Transverse colon (tissue), 4 donors: ENCODE measurements at regions not wholly inside any gene's neighbourhood (a gene's known extent, or its start where the extent isn't known, plus 50 kb on each side); places are given as distances from the start of the nearest gene placed in this dataset.

Experiments used
- DNase-seq: peaks from one replicate; pipeline ENCODE4 v3.0.0-alpha.2; 2019
- H3K27ac ChIP-seq, 4 donors: fragments of 200-600 bp; sonication (generic); 2 replicates each; pipeline ENCODE4 v1.5.1; 2016 to 2018; ENCODE audit warnings: inconsistent platforms in 4 of 4
- H3K27me3 ChIP-seq: fragments of 200-600 bp; sonication (generic); 2 replicates; pipeline ENCODE4 v1.5.1; 2017; ENCODE audit warnings: inconsistent platforms
- H3K36me3 ChIP-seq, 4 donors: fragments of 200-600 bp; sonication (generic); 2 replicates each; pipeline ENCODE4 v1.5.1; 2017 to 2019; ENCODE audit warnings: inconsistent platforms in 4 of 4
- H3K4me1 ChIP-seq, 4 donors: fragments of 200-600 bp; sonication (generic); 2 replicates each; pipeline ENCODE4 v1.5.1; 2017 to 2020; ENCODE audit warnings: inconsistent platforms in 4 of 4
- H3K4me3 ChIP-seq, 4 donors: fragments of 200-600 bp; sonication (generic); 1 replicate in 1 of 4; 2 replicates in 3 of 4; pipeline versions ENCODE4 v1.5.1 to v1.6.1; 2017 to 2019; ENCODE audit warnings: inconsistent platforms in 4 of 4
- H3K9me3 ChIP-seq, 2 donors: fragments of 200-600 bp; sonication (generic); 2 replicates each; pipeline ENCODE4 v1.5.1; 2017 to 2019; ENCODE audit warnings: inconsistent platforms in 2 of 2
- CTCF ChIP-seq, 5 experiments: fragments of 200-600 bp in 3 of 5; fragments of 450-650 bp in 2 of 5; sonication (generic) in 3 of 5; IDR thresholded peaks; 1 replicate in 2 of 5; 2 replicates in 3 of 5; pipeline ENCODE4 v1.5.1; 2016 to 2017; ENCODE audit warnings: antibody characterized with exemption in 5 of 5, inconsistent platforms in 3 of 5, mild to moderate bottlenecking in 2 of 5, moderate library complexity in 1 of 5
- EP300 ChIP-seq: sonication (generic); formaldehyde crosslinking; IDR thresholded peaks from one replicate; pipeline ENCODE4 v1.6.1; 2017; ENCODE audit warnings: antibody characterized with exemption, low read depth
- POLR2A ChIP-seq: fragments of 450-650 bp; IDR thresholded peaks from one replicate; pipeline ENCODE4 v1.6.1; 2016; ENCODE audit warnings: antibody characterized with exemption, mild to moderate bottlenecking, moderate library complexity
- POLR2AphosphoS5 ChIP-seq, 3 donors: sonication (generic); formaldehyde crosslinking; IDR thresholded peaks; one replicate each; pipeline ENCODE4 v1.6.1; 2016; ENCODE audit warnings: antibody characterized with exemption in 3 of 3
- WGBS, 2 donors: methylation state at CpG; one replicate each; pipeline ENCODE4 v1.1.5; 2018; ENCODE audit warnings: low coverage in 1 of 2; 5-methylcytosine and 5-hydroxymethylcytosine counted together
- in situ Hi-C, 4 donors: fragments of 200-750 bp; cut with MboI; loops; one replicate each; pipeline versions ENCODE4 v1.15.0 to v1.15.1; 2017; ENCODE audit warnings: low sequenced_read_pairs in 3 of 4, low pct_ligation_motif_present in 1 of 4, low pct_unique_long_range_greater_than_20kb in 1 of 4
- intact Hi-C: fragments of 100-400 bp; cut with DNase I; formaldehyde crosslinking; loops from one replicate; pipeline ENCODE4 v1.15.1; 2023; ENCODE audit warnings: low total_unique reads

GRCh38 chr6:40705354-40705753 lies 118.2 kb upstream of the LRFN2 start:
- intact Hi-C loops, result no loop called here
- Histone ChIP-seq H3K36me3 (no peaks in the 10 kb centered on the region), H3K4me3 (no peak overlapping the region), H3K4me1 (no peaks in the 10 kb centered on the region), H3K27ac (no peak overlapping the region), H3K9me3 (no peaks in the 10 kb centered on the region), H3K27me3 (no peaks in the 10 kb centered on the region)
- TF ChIP-seq POLR2AphosphoS5 (IDR thresholded peaks at IDR 0.05) (no peak), POLR2A (no peak), EP300 (no peak), CTCF (IDR thresholded peaks at IDR 0.05) (no peak)
- in situ Hi-C loops, result no loop called here
- no peak for DNase-seq
- 88% methylated on average over 4 of the region's 4 CpGs; no CpG with 5 or more reads in 1 of the 2 donors for WGBS, 2 donors

DNA sequence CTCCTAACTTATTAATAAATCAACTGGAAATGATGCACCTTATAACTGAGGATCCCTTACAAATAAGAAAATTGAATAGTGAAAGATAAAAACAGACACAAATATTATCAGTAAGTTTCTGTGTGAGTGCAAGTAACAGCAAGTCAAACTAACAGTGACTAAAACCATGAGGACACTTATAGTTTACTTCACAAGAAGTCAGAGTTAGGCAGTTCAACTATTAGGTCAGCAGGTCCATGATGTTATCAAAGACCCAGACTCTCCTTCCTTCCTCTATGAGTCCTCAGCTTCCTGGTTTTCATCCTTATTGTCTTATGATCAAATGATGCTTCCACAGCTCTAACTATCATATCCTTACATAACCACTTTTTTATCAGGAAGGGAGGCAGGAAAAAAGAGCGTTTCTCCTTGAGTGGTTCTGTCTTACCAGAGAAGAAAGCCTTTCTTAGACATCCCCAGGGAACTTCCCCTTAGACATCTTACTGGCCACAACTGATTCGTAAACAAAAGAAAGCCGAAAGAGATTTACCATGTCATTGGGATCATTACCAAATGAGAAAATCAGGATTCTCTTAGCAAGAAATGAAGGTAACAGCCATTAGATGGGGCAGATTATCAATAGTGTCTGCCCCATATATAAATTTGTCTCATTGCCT lies 114.3 kb upstream of the LRFN2 start:
- intact Hi-C loops (no loop called here), in situ Hi-C loops (no loop called here)
- no peak overlapping the region for H3K27ac ChIP-seq
- H3K4me1 ChIP-seq, result no peaks in the 10 kb centered on the region
- no peak for DNase-seq
- no peaks in the 10 kb centered on the region for H3K36me3 ChIP-seq
- WGBS, 2 donors, result 62 to 67% methylated on average over 1 to 3 of the region's 3 CpGs
- no peaks in the 10 kb centered on the region for H3K9me3 ChIP-seq
- TF ChIP-seq CTCF (IDR thresholded peaks at IDR 0.05), result no peak
- no peak for TF ChIP-seq POLR2AphosphoS5 (IDR thresholded peaks at IDR 0.05)
- TF ChIP-seq POLR2A, result no peak
- TF ChIP-seq EP300, result no peak
- no peak overlapping the region for H3K4me3 ChIP-seq
- no peaks in the 10 kb centered on the region for H3K27me3 ChIP-seq

DNA sequence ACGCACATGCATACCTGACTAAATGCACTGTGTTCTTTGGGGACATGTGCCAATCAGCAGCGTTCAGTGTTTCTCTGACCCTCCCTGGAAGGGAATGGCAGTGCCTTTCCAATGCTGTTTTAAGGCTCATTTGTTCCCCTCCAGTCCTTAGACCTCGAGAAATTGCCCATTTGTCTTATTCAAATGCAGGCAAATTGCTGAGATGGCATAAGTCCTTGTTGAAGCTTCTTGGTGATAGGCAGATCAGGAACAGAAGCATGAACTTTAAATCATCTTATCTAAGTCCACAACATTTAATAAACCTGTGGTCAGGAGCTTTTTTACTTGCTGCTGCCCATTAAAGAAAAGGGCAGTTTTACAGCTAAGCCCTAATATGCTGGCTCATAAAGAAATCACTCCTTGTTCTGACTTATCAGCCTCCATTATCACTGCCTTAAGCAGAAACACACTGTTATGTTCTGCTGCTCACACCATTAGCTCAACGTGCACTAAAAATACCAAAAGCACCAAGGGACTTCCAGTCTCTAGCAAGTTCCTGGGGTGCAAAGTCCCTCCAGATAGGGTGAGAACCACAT lies 112.9 kb upstream of the LRFN2 start:
- WGBS, 2 donors, result 43 to 50% methylated on average over 1 to 4 of the region's 4 CpGs
- H3K4me3 ChIP-seq, result no peak overlapping the region
- in situ Hi-C loops, result no loop called here
- H3K27ac ChIP-seq, result no peak overlapping the region
- no peaks in the 10 kb centered on the region for H3K9me3 ChIP-seq
- H3K27me3 ChIP-seq, result no peaks in the 10 kb centered on the region
- intact Hi-C loops, result no loop called here
- DNase-seq, result no peak
- TF ChIP-seq POLR2A (no peak), CTCF (IDR thresholded peaks at IDR 0.05) (no peak), POLR2AphosphoS5 (IDR thresholded peaks at IDR 0.05) (no peak), EP300 (no peak)
- H3K4me1 ChIP-seq, result no peaks in the 10 kb centered on the region
- H3K36me3 ChIP-seq, result no peaks in the 10 kb centered on the region

- in situ Hi-C loops, result no loop called here
- no peak for DNase-seq
- H3K9me3 ChIP-seq, result no peaks in the 10 kb centered on the region
Observed at GRCh38 chr6:40695750-40696415, 108.7 kb upstream of the LRFN2 start.

More at GRCh38 chr6:40695750-40696415, 108.7 kb upstream of the LRFN2 start:
- intact Hi-C loops, result no loop called here
- H3K4me3 ChIP-seq, result no peak overlapping the region
- H3K27me3 ChIP-seq, result no peaks in the 10 kb centered on the region
- 68 to 83% methylated on average over 1 to 8 of the region's 8 CpGs for WGBS, 2 donors
- no peaks in the 10 kb centered on the region for H3K4me1 ChIP-seq
- H3K27ac ChIP-seq, result no peak overlapping the region
- H3K36me3 ChIP-seq, result no peaks in the 10 kb centered on the region
- TF ChIP-seq POLR2A (no peak), EP300 (no peak), CTCF (IDR thresholded peaks at IDR 0.05) (no peak), POLR2AphosphoS5 (IDR thresholded peaks at IDR 0.05) (no peak)
